ENCODE measurements at regions not wholly inside any gene's neighbourhood (a gene's known extent, or its start where the extent isn't known, plus 50 kb on each side); places are given as distances from the start of the nearest gene placed in this dataset.

GRCh38 chr2:200079356-200079755, 124.0 kb downstream of the MAIP1 start:
- Histone ChIP-seq H3K4me2 (ENCODE audit: low read length) (no peak overlapping the region), H4K20me1 (ENCODE audit: insufficient read depth, low read length) (no peaks in the 10 kb centered on the region), H3K4me3 (ENCODE audit: insufficient read depth, low read depth, low read length) (no peak overlapping the region), H3K9me3 (ENCODE audit: insufficient read depth, low read depth, low read length) (no peaks in the 10 kb centered on the region), H3K4me1 (ENCODE audit: insufficient read depth, low read length) (peaks cover 5% of the 10 kb centered on the region), H3K36me3 (ENCODE audit: insufficient read depth, low read length) (no peaks in the 10 kb centered on the region), H3K79me2 (ENCODE audit: insufficient read depth, low read length) (no peaks in the 10 kb centered on the region), H3K27ac (ENCODE audit: low read depth, low read length) (no peak overlapping the region), H2AFZ (ENCODE audit: low read depth, low read length) (no peak overlapping the region), H3K9ac (ENCODE audit: low read length) (no peak overlapping the region), H3K27me3 (ENCODE audit: insufficient read depth, low read length) (no peaks in the 10 kb centered on the region)
- Mint-ChIP-seq H3K9me3 (ENCODE audit: unreplicated experiment) (no peaks in the 10 kb centered on the region), H3K36me3 (ENCODE audit: low read depth, unreplicated experiment) (no peaks in the 10 kb centered on the region), H3K27me3 (ENCODE audit: low read depth, unreplicated experiment) (no peaks in the 10 kb centered on the region), H3K4me3 (ENCODE audit: unreplicated experiment) (no peak overlapping the region), H3K27ac (ENCODE audit: unreplicated experiment) (no peak overlapping the region), H3K4me1 (ENCODE audit: low read depth, unreplicated experiment) (peaks cover 29% of the 10 kb centered on the region)
- FAIRE-seq = no peak
- TF ChIP-seq EZH2 (IDR thresholded peaks at IDR 0.05; ENCODE audit: insufficient read depth, low read length) = no peak
- TF ChIP-seq CTCF (IDR thresholded peaks at IDR 0.05; ENCODE audit: insufficient read depth, low read depth, low read length) = no peak
- no peak for DNase-seq (ENCODE audit: low read depth)

GRCh38 chr2:200081236-200081635, 125.9 kb downstream of the MAIP1 start:
- no peaks in the 10 kb centered on the region for H3K27me3 Mint-ChIP-seq (ENCODE audit: low read depth, unreplicated experiment)
- no peak overlapping the region for H2AFZ ChIP-seq (ENCODE audit: low read depth, low read length)
- no peak for FAIRE-seq
- no peaks in the 10 kb centered on the region for H3K36me3 ChIP-seq (ENCODE audit: insufficient read depth, low read length)
- H4K20me1 ChIP-seq (ENCODE audit: insufficient read depth, low read length) = no peaks in the 10 kb centered on the region
- peaks cover 26% of the 10 kb centered on the region for H3K4me1 Mint-ChIP-seq (ENCODE audit: low read depth, unreplicated experiment)
- TF ChIP-seq EZH2 (IDR thresholded peaks at IDR 0.05; ENCODE audit: insufficient read depth, low read length) (no peak), CTCF (IDR thresholded peaks at IDR 0.05; ENCODE audit: insufficient read depth, low read depth, low read length) (no peak)
- H3K79me2 ChIP-seq (ENCODE audit: insufficient read depth, low read length) = no peaks in the 10 kb centered on the region
- H3K27ac Mint-ChIP-seq (ENCODE audit: unreplicated experiment) = no peak overlapping the region
- no peak overlapping the region for H3K4me3 ChIP-seq (ENCODE audit: insufficient read depth, low read depth, low read length)
- H3K27me3 ChIP-seq (ENCODE audit: insufficient read depth, low read length) = no peaks in the 10 kb centered on the region
- no peak overlapping the region for H3K4me2 ChIP-seq (ENCODE audit: low read length)
- no peaks in the 10 kb centered on the region for H3K9me3 ChIP-seq (ENCODE audit: insufficient read depth, low read depth, low read length)
- no peak overlapping the region for H3K4me3 Mint-ChIP-seq (ENCODE audit: unreplicated experiment)
- DNase-seq (ENCODE audit: low read depth) = peak; percentile 23
- H3K9ac ChIP-seq (ENCODE audit: low read length) = no peak overlapping the region
- H3K9me3 Mint-ChIP-seq (ENCODE audit: unreplicated experiment) = no peaks in the 10 kb centered on the region
- H3K27ac ChIP-seq (ENCODE audit: low read depth, low read length) = no peak overlapping the region
- H3K36me3 Mint-ChIP-seq (ENCODE audit: low read depth, unreplicated experiment) = no peaks in the 10 kb centered on the region
- H3K4me1 ChIP-seq (ENCODE audit: insufficient read depth, low read length) = peaks cover 5% of the 10 kb centered on the region

GRCh38 chr2:200081811-200082210, 126.4 kb downstream of the MAIP1 start:
- Mint-ChIP-seq H3K9me3 (ENCODE audit: unreplicated experiment) (no peaks in the 10 kb centered on the region), H3K4me3 (ENCODE audit: unreplicated experiment) (no peak overlapping the region), H3K36me3 (ENCODE audit: low read depth, unreplicated experiment) (no peaks in the 10 kb centered on the region), H3K27me3 (ENCODE audit: low read depth, unreplicated experiment) (no peaks in the 10 kb centered on the region), H3K4me1 (ENCODE audit: low read depth, unreplicated experiment) (peaks cover 21% of the 10 kb centered on the region), H3K27ac (ENCODE audit: unreplicated experiment) (no peak overlapping the region)
- no peaks in the 10 kb centered on the region for H3K9me3 ChIP-seq (ENCODE audit: insufficient read depth, low read depth, low read length)
- no peak overlapping the region for H3K9ac ChIP-seq (ENCODE audit: low read length)
- no peak overlapping the region for H3K4me3 ChIP-seq (ENCODE audit: insufficient read depth, low read depth, low read length)
- no peaks in the 10 kb centered on the region for H3K36me3 ChIP-seq (ENCODE audit: insufficient read depth, low read length)
- H3K27ac ChIP-seq (ENCODE audit: low read depth, low read length) = no peak overlapping the region
- no peak overlapping the region for H2AFZ ChIP-seq (ENCODE audit: low read depth, low read length)
- no peak for DNase-seq (ENCODE audit: low read depth)
- no peak for FAIRE-seq
- no peak for TF ChIP-seq CTCF (IDR thresholded peaks at IDR 0.05; ENCODE audit: insufficient read depth, low read depth, low read length)
- TF ChIP-seq EZH2 (IDR thresholded peaks at IDR 0.05; ENCODE audit: insufficient read depth, low read length) = no peak
- H3K79me2 ChIP-seq (ENCODE audit: insufficient read depth, low read length) = no peaks in the 10 kb centered on the region
- peaks cover 5% of the 10 kb centered on the region for H3K4me1 ChIP-seq (ENCODE audit: insufficient read depth, low read length)
- H4K20me1 ChIP-seq (ENCODE audit: insufficient read depth, low read length) = no peaks in the 10 kb centered on the region
- no peak overlapping the region for H3K4me2 ChIP-seq (ENCODE audit: low read length)
- H3K27me3 ChIP-seq (ENCODE audit: insufficient read depth, low read length) = no peaks in the 10 kb centered on the region

Measured in astrocyte (in vitro differentiated cells and primary cell).